GM19455 (cell line): ENCODE measurements at regions not wholly inside any gene's neighbourhood (a gene's known extent, or its start where the extent isn't known, plus 50 kb on each side); places are given as distances from the start of the nearest gene placed in this dataset.
"Not testable (repeated sequence)": the region's sequence is repeated elsewhere in the genome, so short reads cannot be mapped to it uniquely, and the experiment has no call there.

Experiments
- ATAC-seq: cut with Tn5 transposase; IDR thresholded peaks from one replicate; pipeline ENCODE4 v1.9.1; 2021; ENCODE audit not compliant: unreplicated experiment

- ATAC-seq = no peak
Observed at GRCh38 chr2:13779996-13780395, 852.5 kb upstream of the LRATD1 start.

DNA sequence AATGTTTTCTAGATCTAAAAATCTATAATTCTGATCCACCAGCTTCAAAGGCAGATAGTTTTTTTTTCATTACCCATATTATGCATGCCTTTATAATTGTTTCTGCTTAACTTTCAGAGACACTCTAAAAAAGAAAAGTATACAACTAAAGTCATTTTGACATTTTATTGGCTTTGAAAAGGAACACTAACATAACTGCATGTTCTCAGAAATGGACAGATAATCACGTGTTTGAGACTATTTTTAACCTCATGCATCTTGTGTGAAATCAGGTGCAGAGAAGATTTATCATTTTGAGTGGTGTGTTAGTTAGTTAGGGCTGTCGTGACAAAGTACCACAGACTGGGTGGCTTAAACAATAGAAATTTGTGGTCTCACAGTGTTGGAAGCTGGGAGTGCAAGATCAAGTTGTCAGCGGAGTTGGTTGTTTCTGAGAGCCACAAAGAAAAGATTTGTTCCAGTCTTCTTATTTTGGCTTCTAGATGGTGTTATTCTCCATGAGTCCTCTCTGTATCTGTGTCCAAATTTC is 841.4 kb upstream of the LRATD1 start:
- no peak for ATAC-seq

DNA sequence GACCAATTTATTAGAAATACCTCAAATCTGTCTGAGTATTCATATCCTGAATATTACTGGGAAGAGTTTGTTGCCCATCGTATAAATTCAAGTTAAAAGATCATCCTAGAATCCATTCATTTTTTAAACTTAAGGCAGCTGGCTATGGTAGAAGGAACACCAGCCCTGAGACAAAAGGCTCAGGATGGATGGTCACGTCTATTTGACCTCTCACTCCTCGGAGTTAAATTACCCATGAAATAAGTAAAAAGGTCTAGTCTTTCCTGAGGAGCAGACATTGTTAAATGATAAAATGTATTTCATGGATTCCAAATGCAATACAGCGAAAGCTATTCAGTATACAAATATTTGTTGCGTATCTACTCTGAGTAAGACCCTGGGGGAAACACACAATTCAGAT is 826.0 kb upstream of the LRATD1 start:
- no peak for ATAC-seq

DNA sequence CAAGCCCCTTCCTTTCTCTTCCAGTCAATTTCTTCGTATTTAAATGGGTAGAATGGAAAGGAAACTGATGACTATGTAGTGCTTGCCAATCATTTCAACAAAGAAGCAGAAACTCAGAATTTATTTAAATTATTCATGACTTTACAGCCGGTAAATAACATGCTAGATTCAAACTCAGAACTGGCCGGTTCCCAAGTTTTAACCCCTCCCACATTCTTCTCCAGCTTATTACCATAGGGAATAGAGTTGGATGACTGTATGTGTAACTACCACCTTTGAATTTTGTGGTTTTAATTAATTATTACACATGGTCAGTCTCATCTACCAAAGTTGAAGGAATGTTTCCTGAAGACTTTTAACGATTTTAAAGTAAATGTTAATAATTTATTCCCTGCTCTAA is 819.3 kb upstream of the LRATD1 start:
- no peak for ATAC-seq

DNA sequence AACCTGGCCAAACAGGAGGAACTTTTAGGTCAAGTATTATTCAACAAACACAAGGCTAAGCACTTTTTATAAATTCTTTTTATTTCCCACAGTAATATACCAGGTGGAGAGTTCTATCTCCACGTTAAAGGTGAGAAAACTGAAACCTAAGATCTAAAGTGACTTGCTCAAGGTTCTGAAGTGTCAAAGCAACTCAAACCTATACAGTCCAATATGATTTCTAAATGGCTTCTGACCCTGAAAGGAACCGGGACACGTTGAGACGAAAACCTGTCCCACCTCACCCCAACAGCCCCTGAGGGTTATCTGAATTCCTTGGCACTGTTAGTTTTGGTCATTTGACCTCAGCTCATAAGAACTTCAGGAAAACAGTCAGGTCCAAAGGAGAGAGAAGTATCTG is 814.5 kb upstream of the LRATD1 start:
- ATAC-seq = no peak

GRCh38 chr2:13819896-13820295 is 812.6 kb upstream of the LRATD1 start:
- no peak for ATAC-seq

DNA sequence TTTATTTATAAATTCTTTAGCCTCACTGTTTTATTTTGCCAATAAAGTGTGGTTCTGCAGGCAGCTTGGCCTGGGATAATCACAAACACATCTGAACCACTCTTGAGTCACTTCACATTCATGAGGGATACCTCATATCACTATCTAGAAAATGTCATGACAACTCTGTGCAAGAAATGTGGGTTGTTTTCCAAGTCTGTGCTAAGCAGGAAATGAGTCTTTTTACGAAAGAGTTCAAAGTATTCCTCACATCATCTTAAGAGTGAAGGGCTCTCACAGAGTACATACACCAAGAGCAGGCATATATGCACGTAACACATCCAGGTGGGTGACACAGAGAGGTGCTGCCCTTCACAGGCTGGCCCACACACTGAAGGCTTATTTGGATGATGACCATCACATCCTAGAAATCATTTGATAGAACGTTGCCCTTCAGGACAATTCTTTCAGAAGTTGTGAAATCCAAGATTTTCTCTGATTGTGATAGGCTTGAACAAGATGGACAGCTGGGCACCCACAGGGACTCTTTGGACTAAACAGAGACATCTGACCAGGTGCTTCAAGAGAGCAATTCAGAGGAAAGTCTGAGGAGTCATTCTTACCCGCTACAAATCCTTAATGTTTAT is 811.1 kb upstream of the LRATD1 start:
- no peak for ATAC-seq

DNA sequence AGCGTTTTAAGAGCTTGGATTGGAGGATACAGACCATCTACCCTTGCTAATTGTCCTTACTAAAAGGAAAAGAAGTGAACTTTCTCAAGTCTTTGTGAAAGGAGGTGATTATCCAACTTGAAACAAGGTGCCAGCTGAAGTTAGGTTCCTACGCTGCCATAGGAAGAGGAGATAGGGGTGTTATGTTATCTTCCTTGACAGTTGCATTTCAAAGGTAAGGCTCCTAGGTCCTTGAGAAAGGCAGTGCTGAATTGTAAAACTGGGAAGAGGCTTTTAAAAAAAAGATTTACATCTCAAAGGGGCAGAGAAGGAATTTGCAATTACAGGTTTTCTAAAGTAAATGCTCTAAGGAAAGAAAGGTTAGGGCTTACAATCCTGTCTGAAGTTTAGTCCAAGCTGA is 810.2 kb upstream of the LRATD1 start:
- no peak for ATAC-seq

GRCh38 chr2:13826314-13826853 is 806.1 kb upstream of the LRATD1 start:
- ATAC-seq = no peak

DNA sequence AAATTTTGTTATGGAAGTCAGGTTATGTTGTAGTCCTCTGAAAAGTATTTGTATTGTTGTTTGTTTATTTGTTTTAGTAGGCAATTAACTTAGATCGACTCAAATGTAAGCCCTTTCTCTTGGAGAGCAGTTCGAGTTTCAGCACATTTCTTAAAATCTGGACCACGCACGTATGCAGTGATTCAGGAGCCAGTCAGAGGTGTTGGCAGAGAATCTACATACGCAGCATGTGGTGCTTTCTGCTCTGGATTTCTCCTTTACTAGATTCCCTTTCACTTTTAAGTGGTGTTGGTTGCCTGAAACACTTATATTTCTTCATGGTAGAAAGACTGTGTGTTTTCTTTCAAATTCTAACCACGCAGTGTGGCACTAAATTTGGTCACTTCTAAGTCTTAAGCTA is 773.9 kb upstream of the LRATD1 start:
- no peak for ATAC-seq

DNA sequence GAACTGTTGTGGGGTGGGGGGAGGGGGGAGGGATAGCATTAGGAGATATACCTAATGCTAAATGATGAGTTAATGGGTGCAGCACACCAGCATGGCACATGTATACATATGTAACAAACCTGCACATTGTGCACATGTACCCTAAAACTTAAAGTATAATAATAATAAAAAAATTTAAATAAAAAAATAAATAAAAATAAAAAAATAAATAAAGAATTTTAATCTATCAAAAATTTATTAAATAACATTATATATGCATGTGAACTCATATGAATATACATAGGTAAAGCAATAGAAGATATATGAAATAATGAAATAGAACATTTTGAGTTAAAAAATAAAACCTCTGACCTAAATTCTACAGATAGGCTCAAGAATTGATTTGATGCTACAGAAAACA is 764.2 kb upstream of the LRATD1 start:
- not testable (repeated sequence) for ATAC-seq

DNA sequence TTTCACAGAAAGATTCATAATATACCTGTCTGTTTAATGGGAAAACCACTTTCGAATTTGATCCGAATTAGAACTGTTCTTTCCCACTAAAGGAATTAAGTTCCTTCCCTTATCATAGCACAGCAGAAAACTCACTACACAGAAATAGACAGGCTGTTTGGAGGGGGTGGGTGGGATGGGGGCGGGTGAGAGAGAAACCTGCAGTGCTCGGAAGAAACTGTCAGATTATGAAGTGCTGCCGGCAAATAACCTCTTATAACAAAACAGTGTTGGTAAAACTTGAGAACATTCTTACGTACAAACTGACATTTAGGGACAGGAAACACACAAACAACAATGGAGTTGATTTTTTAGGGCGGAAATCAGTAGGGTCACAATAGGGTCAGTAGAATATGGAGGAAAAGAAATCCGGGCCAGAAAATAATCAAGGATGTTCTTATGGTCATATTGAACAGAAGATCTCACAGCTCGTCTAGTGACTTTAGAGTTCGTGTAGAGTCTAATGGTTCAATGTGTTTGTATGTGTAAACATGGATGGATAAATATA is 756.0 kb upstream of the LRATD1 start:
- no peak for ATAC-seq

DNA sequence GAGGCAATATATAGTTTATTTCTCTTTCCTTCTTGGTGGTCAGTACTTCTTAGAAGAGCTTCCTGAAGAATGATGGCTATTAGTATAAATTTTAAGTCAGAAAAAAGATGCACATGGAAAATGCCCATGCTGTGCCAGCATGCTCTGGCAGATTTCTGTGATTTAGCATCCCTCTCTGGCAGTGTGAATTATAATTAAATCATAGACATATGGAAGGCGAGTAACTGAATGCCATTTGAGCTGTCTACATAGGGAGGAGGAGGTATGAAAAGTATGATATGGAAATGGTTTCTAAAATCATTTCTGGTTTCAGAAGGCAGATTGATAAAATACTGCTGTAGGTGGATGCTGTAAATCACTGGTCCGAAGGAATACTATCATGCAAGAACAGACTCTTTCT is 754.9 kb upstream of the LRATD1 start:
- no peak for ATAC-seq

DNA sequence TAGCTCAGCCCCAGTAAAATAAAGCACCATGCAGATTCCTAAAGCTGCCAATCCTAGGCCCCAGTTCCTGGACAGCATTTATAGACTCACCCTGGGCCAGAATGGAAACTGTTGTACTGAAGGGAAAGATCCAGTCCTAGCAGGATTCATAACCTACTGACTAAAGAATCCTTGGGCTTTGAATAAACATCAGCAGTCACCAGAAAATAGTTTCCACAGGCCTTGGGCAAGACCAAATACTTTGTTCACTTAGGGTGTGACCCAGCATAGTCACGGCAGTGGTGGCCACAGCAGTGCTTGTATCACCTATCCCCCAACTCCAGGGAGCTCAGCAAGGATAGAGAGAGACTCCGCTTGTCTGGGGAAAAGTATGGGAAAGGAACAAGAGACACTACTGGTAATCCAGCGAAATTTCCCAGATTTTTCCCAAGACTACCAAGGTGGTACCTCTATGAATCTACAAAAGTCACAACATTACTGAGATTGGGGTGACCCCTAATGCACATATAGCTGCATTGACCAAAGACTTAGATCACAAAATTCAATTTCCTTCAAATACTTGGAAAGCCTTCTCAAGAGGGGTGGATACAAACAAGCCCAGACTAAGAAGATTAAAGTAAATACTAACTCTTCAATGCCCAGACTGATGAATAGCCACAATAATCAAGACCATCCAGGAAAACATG is 748.1 kb upstream of the LRATD1 start:
- ATAC-seq = no peak

GRCh38 chr2:13901526-13901925 is 731.0 kb upstream of the LRATD1 start:
- ATAC-seq = no peak

DNA sequence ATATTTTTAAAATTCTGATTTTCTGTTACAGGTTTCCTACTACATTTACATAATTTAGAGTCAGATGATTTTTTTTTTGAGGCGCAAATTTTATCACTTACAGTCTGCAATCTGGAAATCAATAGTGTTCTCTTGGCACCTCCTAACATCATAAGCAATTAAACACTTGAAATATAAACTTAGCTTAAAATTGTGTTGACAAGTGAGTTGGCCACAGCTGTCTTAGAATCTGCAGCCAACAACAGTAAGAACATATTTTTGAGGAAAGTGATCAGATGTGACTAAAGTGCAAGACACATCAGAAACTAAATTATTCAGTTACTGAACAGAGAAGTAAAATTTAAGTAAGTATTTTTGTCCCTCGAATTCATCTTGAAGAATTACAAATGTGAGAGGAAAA is 726.7 kb upstream of the LRATD1 start:
- no peak for ATAC-seq

DNA sequence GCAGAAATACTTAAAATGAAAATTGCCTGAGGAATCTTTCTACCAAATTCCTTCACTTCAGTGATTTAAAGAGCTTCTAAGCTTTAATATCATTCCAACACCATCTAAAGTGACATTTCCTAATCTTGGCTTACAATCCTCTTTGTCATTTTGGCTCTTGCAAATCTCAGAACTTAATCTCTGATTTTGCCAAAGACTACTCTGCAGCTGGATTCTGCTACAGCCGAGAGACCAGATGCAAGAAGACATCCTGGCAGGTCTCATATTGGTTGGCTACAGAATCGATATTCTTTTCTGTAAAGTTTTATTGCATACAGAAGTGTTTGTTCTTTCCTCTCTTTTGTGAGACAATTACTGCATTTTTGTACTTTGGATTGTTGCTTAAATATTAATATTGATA is 716.5 kb upstream of the LRATD1 start:
- ATAC-seq = no peak

DNA sequence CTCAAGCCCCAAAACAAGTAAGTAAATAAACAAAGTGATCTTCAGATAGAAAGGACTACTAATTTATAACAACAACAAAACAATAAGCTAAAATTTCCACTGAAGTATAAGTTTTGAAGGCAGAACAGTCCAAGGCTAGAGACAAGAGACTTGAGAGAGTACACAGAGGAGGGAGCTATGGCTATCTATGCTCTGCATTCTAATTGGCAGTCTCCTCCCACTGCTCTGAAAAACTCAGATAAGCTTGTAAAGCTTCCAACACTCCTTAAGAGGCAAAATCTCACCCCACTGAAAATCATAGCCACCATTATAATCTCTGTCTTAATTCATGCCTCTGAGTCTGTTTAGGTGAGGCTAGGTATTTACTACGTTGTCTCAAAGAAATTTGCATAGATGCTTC is 714.6 kb upstream of the LRATD1 start:
- ATAC-seq = no peak

DNA sequence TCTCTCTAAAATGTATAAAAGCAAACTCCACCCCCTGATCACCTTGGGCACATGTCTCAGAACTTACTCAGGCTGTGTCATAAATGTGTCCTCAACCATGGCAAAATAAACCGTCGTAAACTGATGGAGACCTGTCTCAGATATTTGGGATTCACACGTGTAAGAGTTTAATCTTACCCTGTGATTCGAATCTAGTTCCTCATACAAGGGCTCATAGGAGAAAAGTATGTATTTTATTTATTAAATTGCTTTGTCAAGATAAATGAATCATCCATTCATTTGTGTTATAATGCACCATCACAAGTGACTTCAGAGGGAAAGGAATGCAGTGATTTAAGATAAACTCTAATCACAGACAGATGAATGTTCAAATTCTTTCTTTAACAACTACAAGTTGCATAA is 712.5 kb upstream of the LRATD1 start:
- ATAC-seq = no peak

DNA sequence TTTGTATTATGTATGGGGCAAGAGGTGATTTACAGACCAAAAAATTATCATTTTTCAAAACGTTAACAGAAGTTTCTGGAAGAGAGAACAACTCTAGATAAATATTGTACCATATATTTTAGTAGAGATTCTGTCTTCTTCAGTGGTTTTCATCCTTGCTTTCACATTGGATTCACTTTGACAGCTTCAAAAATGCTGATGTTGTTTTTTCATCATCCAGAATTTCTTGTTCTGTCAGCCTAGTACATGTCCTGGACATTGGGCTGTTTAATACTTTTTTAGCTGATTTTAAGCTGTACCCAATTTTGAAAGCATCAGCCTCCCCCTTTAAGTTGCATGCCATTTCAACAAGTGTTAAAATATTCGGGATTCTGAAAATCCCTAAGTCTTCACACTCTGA is 711.3 kb upstream of the LRATD1 start:
- ATAC-seq = no peak

GRCh38 chr2:13923823-13924222 is 708.7 kb upstream of the LRATD1 start:
- no peak for ATAC-seq

GRCh38 chr2:13942111-13942510 is 690.4 kb upstream of the LRATD1 start:
- ATAC-seq = no peak
